Transverse colon (tissue), 3 donors: ENCODE measurements at regions not wholly inside any gene's neighbourhood (a gene's known extent, or its start where the extent isn't known, plus 50 kb on each side); places are given as distances from the start of the nearest gene placed in this dataset.

Source experiments
- CTCF ChIP-seq, 5 experiments: fragments of 200-600 bp in 3 of 5; fragments of 450-650 bp in 2 of 5; sonication (generic) in 3 of 5; IDR thresholded peaks; 1 replicate in 2 of 5; 2 replicates in 3 of 5; pipeline ENCODE4 v1.5.1; 2016 to 2017; ENCODE audit warnings: antibody characterized with exemption in 5 of 5, inconsistent platforms in 3 of 5, mild to moderate bottlenecking in 2 of 5, moderate library complexity in 1 of 5
- EP300 ChIP-seq: sonication (generic); formaldehyde crosslinking; IDR thresholded peaks from one replicate; pipeline ENCODE4 v1.6.1; 2017; ENCODE audit warnings: antibody characterized with exemption, low read depth
- POLR2A ChIP-seq: fragments of 450-650 bp; IDR thresholded peaks from one replicate; pipeline ENCODE4 v1.6.1; 2016; ENCODE audit warnings: antibody characterized with exemption, mild to moderate bottlenecking, moderate library complexity

- TF ChIP-seq CTCF (IDR thresholded peaks at IDR 0.05) (no peak), EP300 (no peak), POLR2A (no peak)
These were observed 75.0 kb upstream of the STAM2 start for GRCh38 chr2:152250421-152251100.
